Fibroblast of skin of right biceps (primary cell): ENCODE measurements at regions not wholly inside any gene's neighbourhood (a gene's known extent, or its start where the extent isn't known, plus 50 kb on each side); places are given as distances from the start of the nearest gene placed in this dataset.
"Not testable (repeated sequence)": the region's sequence is repeated elsewhere in the genome, so short reads cannot be mapped to it uniquely, and the experiment has no call there.

Experiments
- DNase-seq: peaks from one replicate; pipeline ENCODE4 v3.0.0-alpha.2; 2013

DNA sequence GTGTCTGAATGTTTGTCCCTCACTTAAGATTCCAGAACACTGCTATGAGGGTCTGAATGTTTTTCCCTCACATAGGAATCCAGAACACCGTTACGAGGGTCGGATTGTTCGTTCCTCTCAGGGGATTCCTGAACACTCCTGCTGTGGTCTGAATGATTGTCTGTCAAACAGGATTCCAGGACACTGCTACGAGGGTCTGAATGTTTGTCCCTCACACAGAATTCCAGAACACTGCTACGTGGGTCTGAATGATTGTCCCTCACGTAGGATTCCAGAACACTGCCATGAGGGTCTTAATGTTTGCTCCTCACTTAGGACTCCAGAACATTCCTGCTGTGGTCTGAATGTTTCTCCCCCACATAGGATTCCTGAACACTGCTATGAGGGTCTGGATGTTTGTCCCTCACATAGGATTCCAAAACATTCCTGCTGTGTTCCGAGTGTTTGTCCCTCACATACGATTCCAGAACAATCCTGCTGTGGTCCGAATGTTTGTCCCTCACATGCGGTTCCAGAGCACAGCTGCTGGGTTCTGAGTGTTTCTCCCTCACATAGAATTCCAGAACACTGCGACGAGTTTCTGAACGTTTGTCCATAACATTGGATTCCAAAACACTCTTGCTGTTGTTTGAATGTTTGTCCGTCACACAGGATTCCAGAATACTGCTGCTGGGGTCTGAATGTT lies 199.5 kb downstream of the FOXD4L6 start:
- no peak for DNase-seq

DNA sequence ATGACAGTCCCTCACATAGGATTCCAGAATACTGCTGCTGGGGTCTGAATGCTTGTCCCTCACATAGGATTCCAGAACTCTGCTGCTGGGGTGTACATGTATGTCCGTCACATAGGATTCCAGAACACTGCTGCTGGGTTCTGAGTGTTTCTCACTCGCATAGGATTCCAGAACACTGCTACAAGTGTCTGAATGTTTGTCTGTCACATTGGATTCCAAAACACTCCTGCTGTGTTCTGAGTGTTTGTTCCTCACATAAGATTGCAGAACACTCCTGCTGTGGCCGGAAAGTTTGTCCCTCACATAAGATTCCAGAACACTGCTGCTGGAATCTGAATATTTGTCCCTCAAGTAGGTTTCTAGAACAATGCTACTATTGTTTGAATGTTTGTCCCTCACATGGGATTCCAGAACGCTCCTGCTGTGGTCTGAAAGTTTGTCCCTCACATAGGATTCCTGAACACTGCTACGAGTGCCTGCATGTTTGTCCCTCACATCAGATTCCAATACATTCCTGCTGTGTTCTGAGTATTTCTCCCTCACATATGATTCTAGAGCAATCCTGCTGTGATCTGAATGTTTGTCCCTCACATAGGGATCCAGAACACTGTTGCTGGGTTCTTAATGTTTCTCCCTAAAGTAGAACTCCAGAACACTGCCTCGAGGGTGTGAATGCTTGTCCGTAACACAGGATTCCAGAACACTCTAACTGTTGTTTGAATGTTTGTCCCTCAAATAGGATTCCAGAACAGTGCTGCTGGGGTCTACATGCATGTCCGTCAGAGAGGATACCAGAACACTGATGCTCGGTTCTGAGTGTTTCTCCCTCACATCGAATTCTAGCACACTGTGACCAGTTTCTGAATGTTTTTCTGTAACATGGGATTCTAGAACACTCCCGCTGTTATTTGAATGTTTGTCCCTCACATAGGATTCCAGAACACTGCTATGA lies 200.4 kb downstream of the FOXD4L6 start:
- no peak for DNase-seq

- no peak for DNase-seq
Measured at GRCh38 chr9:40927260-40927631, 201.2 kb downstream of the FOXD4L6 start.

DNA sequence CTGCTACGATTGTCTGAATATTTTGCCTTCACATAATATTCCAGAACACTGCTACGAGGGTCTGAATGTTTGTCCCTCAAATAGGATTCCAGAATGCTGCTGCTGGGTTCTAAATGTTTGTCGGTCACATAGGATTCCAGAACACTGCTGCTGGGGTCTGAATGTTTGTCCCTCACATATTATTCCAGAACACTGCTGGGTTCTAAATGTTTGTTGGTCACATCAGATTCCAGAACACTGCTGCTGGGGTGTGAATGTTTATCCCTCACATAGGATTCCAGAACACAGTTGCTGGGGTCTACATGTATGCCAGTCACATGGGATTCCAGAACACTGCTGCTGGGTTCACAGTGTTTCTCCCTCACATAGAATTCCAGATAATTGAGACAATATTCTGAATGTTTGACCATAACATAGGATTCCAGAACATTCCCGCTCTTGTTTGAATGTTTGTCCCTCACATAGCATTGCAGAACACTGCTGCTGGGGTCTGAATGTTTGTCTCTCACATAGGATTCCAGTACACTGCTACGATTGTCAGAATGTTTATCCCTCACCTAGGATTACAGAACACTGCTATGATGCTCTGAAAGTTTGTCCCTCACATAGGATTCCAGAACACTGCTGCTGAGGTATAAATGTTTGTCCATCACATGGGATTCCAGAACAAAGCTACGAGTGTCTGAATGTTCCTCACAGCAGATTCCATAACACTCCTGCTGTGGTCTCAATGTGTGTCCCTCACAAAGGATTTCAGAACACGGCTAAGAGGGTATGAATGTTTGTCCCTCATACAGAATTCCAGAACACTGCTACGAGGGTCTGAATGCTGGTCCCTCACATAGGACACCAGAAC lies 201.8 kb downstream of the FOXD4L6 start:
- no peak for DNase-seq

DNA sequence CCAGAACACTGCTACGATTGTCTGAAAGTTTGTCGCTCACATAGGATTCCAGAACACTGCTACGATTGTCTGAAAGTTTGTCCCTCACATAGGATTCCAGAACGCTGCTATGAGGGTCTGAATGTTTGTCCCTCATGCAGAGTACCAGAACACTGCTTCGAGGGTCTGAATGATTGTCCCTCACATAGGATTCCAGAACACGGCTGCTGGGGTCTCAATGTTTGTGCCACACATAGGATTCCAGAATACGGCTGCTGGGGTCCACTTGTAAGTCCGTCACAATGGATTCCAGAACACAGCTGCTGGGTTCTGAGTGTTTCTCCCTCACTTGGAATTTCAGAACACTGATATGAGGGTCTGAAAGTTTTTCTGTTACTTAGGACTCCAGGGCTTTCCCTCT lies 203.3 kb downstream of the FOXD4L6 start:
- DNase-seq, result no peak

DNA sequence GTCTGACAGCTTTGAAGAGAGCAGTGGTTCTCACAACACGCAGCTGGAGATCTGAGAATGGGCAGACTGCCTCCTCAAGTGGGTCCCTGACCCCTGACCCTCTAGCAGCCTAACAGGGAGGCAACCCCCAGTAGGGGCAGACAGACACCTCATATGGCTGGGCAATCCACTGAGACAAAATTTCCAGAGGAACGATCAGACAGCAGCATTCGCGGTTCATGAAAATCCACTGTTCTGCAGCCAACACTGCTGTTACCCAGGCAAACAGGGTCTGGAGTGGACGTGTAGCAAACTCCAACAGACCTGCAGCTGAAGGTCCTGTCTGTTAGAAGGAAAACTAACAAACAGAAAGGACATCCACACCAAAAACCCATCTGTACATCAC lies 212.1 kb downstream of the FOXD4L6 start:
- not testable (repeated sequence) for DNase-seq

DNA sequence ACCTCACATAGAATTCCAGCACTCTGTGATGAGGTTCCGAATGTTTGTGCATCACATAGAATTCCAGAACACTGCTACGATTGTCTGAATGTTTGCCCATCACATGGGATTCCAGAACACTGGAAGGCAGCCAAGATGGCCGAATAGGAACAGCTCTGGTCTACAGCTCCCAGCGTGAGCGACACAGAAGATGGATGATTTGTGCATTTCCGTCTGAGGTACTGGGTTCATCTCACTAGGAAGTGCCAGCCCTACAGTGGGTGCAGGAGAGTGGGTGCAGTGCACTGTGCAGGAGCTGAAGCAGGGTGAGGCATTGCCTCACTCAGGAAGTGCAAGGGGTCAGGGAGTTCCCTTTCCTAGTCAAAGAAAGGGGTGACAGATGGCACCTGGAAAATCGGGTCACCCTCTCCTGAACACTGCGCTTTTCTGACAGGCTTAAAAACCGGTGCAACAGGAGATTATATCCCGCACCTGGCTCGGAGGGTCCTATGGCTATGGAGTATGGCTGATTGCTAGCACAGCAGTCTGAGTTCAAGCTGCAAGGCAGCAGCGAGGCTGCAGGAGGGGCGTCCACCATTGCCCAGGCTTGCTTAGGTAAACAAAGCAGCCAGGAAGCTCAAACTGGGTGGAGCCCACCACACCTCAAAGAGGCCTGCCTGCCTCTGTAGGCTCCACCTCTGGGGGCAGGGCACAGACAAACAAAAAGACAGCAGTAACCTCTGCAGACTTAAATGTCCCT lies 212.7 kb downstream of the FOXD4L6 start:
- DNase-seq, result not testable (repeated sequence)

DNA sequence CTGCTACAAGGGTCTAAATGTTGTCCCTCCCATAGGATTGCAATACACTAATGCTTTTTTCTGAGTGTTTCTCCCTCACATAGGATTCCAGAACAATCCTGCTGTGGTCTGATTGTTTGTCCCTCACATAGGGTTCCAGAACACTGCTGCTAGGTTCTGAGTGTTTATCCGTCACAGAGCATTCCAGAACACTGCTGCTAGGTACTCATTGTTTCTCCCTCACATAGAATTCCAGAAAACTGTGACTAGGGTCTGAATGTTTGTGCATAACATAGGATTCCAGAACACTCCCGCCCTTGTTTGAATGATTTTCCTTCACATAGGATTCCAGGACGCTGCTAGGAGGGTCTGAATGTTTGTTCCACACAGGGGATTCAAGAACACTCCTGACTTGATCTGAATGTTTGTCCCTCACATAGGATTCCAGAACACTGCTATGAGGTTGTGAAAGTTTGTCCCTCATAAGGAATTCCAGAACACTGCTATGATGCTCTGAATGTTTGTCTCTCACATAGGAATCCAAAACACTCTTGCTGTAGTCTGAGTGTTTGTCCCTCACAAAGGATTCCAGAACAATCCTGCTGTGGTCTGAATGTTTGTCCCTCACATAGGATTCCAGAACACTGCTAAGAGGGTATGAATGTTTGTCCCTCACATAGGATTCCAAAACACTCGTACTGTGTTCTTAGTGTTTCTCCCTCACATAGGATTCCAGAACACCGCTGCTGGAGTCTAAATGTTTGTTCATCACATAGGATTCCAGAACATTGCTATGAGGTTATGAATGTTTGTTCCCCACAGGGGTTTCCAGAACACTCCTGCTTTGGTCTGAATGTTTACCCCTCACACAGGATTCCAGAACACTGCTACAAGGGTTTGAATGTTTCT lies 213.5 kb downstream of the FOXD4L6 start:
- DNase-seq, result no peak

GRCh38 chr9:40913928-40914673 lies 214.4 kb downstream of the FOXD4L6 start:
- no peak for DNase-seq

DNA sequence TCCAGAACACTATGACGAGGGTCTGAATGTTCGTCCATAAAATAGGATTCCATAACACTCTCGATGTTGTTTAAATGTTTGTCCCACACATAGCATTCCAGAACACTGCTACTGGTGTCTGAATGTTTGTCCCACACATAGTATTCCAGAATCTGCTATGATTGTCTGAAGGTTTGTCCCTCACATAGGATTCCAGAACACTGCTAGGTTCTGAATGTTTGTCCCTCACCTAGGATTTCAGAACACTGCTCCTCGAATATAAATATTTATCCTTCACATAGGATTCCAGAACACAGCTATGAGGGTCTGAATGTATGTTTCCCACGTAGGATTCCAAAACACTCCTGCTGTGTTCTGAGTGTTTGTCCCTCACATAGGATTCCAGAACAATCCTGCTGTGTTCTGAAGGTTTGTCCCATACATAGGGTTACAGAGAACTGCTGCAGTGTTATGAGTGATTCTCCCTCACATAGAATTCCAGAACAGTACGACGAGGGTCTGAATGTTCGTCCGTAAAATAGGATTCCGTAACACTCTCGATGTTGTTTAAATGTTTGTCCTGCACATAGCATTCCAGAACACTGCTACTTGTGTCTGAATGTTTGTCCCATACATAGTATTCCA lies 215.3 kb downstream of the FOXD4L6 start:
- no peak for DNase-seq

DNA sequence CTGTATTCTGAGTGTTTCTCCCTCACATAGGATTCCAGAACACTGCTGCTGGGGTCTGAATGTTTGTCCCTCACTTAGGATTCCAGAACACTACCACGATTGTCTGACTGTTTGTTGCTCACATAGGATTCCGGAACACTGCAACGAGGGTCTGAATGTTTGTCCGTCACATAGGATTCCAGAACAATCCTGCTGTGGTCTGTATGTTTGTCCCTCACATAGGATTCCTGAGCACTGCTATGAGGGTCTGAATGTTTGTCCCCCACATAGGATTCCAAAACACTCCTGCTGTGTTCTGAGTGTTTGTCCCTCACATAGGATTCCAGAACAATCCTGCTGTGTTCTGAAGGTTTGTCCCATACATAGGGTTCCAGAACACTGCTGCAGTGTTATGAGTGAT lies 215.8 kb downstream of the FOXD4L6 start:
- DNase-seq, result not testable (repeated sequence)

GRCh38 chr9:40911647-40912046 lies 216.8 kb downstream of the FOXD4L6 start:
- no peak for DNase-seq

GRCh38 chr9:40910995-40911394 lies 217.5 kb downstream of the FOXD4L6 start:
- not testable (repeated sequence) for DNase-seq

GRCh38 chr9:40909821-40910220 lies 218.7 kb downstream of the FOXD4L6 start:
- no peak for DNase-seq

DNA sequence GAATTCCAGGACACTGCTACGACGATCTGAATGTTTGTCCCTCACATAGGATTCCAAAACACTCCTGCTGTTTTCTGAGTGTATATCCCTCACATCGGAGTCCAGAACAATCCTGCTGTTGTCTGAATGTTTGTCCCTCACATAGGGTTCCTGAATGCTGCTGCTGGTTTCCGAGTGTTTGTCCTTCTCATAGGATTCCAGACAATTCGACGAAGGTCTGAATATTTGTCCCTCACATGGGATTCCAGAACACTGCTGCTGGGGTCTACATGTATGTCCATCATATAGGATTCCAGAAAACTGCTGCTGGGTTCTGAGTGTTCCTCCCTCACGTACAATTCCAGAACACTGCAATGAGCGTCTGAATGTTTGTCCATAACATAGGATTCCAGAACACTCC lies 219.4 kb downstream of the FOXD4L6 start:
- DNase-seq, result not testable (repeated sequence)

- DNase-seq, result no peak
Measured at GRCh38 chr9:40907657-40908624, 220.5 kb downstream of the FOXD4L6 start.

DNA sequence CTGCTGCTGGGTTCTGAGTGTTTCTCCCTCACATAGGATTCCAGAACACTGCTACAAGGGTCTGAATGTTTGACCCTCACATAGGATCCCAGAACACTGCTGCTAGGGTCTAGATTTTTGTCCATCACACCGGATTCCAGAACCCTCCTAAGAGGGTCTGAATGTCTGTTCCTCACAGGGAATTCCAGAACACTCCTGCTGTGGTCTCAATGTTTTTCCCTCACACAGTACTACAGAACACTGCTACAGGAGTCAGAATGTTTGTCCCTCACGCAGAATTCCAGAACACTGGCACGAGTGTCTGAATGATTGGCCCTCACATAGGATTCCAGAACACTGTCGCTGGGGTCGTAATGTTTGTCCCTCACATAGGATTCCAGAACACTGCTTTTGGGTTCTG lies 221.6 kb downstream of the FOXD4L6 start:
- not testable (repeated sequence) for DNase-seq

DNA sequence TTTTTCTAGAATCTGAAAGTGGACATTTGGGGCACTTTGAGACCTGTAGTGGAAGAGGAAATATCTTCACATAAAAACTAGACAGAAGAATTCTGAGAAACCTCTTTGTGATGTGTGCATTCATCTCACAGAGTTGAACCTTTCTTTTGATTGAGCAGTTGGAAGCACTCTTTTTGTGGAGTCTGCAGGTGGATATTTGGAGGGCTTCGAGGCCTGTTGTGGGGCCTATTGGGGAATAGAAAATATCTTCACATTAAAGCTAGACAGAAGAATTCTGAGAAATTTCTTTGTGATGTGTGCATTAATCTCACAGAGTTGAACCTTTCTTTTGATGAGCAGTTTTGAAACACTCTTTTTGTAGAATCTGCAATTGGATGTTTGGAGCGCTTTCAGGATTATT lies 236.2 kb downstream of the FOXD4L6 start:
- DNase-seq, result not testable (repeated sequence)

DNA sequence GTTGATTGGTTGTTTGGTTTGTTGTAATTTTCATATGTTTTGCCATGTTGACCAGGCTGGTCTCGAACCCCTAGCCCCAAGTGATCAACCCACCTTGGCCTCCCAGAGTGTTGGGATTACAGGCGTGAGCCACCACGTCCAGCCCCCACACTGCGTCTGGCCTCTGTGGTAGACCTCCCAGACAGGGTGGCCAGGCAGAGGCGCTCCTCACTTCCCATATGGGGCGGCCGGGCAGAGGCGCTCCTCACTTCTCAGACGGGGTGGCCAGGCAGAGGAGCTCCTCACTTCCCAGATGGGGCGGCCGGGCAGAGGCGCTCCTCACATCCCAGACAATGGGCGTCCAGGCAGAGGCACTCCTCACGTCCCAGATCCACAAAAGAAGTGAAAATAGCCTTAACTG lies 242.6 kb downstream of the FOXD4L6 start:
- not testable (repeated sequence) for DNase-seq
